H1 (cell line): ENCODE measurements at regions not wholly inside any gene's neighbourhood (a gene's known extent, or its start where the extent isn't known, plus 50 kb on each side); places are given as distances from the start of the nearest gene placed in this dataset.

Experiments used
- CTCF ChIP-seq, 3 experiments: IDR thresholded peaks; 1 replicate in 2 of 3; 2 replicates in 1 of 3; pipeline versions ENCODE4 v1.5.1 to v1.6.1; 2011; ENCODE audit warnings: low read length in 3 of 3, mild to moderate bottlenecking in 3 of 3, inconsistent platforms in 2 of 3, low read depth in 1 of 3, moderate library complexity in 1 of 3; ENCODE audit not compliant: insufficient read depth in 1 of 3; ENCODE audit errors: control extremely low read depth in 1 of 3
- HDAC6 ChIP-seq: IDR thresholded peaks from one replicate; pipeline ENCODE4 v1.7.1; 2012; ENCODE audit warnings: low read depth, mild to moderate bottlenecking, inconsistent platforms, low read length, moderate library complexity
- POLR2A ChIP-seq, 2 experiments: IDR thresholded peaks; 1 replicate in 1 of 2; 2 replicates in 1 of 2; pipeline ENCODE4 v1.6.1; 2011; ENCODE audit warnings: low read depth in 2 of 2, low read length in 2 of 2, mild to moderate bottlenecking in 2 of 2; ENCODE audit errors: control extremely low read depth in 1 of 2
- POU5F1 ChIP-seq: IDR thresholded peaks from 2 replicates; pipeline ENCODE4 v1.6.1; 2011; ENCODE audit warnings: low read depth, mild to moderate bottlenecking, low read length, moderate library complexity
- SAP30 ChIP-seq: fragments of 300-600 bp; sonication (generic); IDR thresholded peaks from 2 replicates; pipeline ENCODE4 v1.7.1; 2012; ENCODE audit warnings: low read length, moderate library complexity, mild to moderate bottlenecking, inconsistent platforms; ENCODE audit not compliant: insufficient read depth, insufficient replicate concordance
- SP1 ChIP-seq: IDR thresholded peaks from 2 replicates; pipeline ENCODE4 v1.6.1; 2011; ENCODE audit warnings: low read depth, low read length

GRCh38 chr5:40381676-40382363 is 297.9 kb upstream of the PTGER4 start:
- TF ChIP-seq POLR2A (IDR thresholded peaks at IDR 0.05; ENCODE audit: control extremely low read depth in 1 of 2, low read depth in 2 of 2, low read length in 2 of 2), result no peak
- TF ChIP-seq POU5F1, result no peak
- TF ChIP-seq SAP30, result no peak
- no peak for TF ChIP-seq CTCF (IDR thresholded peaks at IDR 0.05; ENCODE audit: control extremely low read depth in 1 of 3, insufficient read depth in 1 of 3, low read depth in 1 of 3, low read length in 3 of 3)
- TF ChIP-seq HDAC6, result no peak
- TF ChIP-seq SP1, result no peak
